ENCODE measurements at regions not wholly inside any gene's neighbourhood (a gene's known extent, or its start where the extent isn't known, plus 50 kb on each side); places are given as distances from the start of the nearest gene placed in this dataset.

DNA sequence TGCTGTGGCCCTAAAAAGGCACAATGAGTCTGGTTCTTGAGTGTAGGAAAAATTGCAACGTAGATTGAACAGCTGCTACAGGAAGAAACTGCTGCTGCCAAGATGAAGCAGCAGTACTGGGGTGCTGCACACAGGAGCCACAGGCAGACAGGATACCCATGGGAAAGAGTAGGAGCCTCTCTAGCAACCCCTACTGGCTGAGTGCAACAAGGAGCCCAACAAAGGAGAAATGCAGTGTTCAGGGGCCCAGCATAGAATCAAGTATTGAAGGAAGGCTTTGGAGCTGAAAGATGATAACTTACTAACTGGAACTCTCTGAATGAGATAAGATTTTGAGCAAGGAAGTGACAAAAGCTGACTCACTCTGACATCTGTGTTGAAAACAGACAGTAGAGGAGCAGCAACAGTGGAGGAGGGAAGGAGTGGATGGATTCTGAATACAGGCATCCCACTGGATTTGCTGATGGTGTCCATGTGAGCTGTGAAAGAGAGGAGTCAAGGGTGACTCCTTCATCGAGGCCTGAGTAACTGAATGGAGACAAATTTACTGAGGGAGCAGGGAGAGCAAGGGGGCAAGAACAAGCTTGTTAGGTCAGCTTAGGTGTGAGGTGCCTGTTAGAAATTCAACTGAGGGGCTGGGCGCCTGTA lies 534.7 kb upstream of the JARID2 start:
- peak overlapping the region; percentile 26 for H3K4me2 ChIP-seq (ENCODE audit: unreplicated experiment)
- TF ChIP-seq EZH2phosphoT487 (IDR thresholded peaks at IDR 0.05; ENCODE audit: insufficient read depth, low read depth): no peak
- no peak for TF ChIP-seq EZH2 (IDR thresholded peaks at IDR 0.05; ENCODE audit: insufficient read depth, poor library complexity, severe bottlenecking)
- H3K4me1 ChIP-seq (ENCODE audit: insufficient read depth): peaks cover 57% of the 10 kb centered on the region
- H3K27me3 ChIP-seq (replicated peaks; ENCODE audit: insufficient read depth): no peaks in the 10 kb centered on the region
- H2AFZ ChIP-seq: 0 out of 2 replicates have a peak overlapping the region, but pooled peaks have one; percentile 1
- peaks cover 53% of the 10 kb centered on the region for H3F3A ChIP-seq (ENCODE audit: insufficient read depth)
- no peaks in the 10 kb centered on the region for H4K20me1 ChIP-seq (ENCODE audit: insufficient read depth)
- H3K9me3 ChIP-seq (ENCODE audit: low read depth): no peaks in the 10 kb centered on the region
- 21 to 29% methylated on average over 3 of the region's 3 CpGs for WGBS, 2 experiments (ENCODE audit: low coverage in 1 of 2, low lambda C conversion rate in 2 of 2, missing lambda C conversion rate in 2 of 2)
- H3K4me3 ChIP-seq: no peak overlapping the region
- in situ Hi-C loops (cut with MboI): no loop called here
- peak overlapping the region; percentile 99 for H3K27ac ChIP-seq
- peak overlapping the region; percentile 84 for H3K9ac ChIP-seq
- no peaks in the 10 kb centered on the region for H3K9me2 ChIP-seq (ENCODE audit: insufficient read depth)
- no peaks in the 10 kb centered on the region for H3K36me3 ChIP-seq (ENCODE audit: low read depth)
- DNase-seq: peak; percentile 91
- no peaks in the 10 kb centered on the region for H3K79me2 ChIP-seq (ENCODE audit: insufficient read depth)

DNA sequence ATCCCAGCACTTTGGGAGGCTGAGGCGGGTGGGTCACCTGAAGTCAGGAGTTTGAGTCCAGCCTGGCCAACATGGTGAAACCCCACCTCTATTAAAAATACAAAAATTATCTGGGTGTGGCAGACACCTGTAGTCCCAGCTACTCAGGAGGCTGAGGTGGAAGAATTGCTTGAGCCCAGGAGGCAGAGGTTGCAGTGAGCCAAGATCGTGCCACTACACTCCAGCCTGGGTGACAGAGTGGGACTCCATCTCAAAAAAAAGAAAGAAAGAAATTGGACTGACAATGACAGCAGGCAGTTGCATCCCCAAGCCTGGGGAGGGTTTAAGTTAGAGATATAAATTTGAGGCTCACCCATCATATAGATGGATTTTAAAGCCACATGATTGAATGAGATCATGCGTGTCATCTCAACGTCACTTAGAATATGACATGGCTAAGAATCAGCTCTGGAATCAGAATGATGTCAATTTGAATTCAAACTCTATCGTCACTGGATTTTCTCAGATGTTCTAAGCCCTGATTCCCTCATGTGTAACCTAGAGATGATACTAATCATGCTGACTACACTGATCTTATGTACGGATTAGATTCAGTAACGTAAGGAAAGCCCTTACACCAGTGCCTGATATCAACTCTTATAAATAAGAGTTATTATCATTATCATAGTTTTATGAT lies 534.0 kb upstream of the JARID2 start:
- Histone ChIP-seq H3K79me2 (ENCODE audit: insufficient read depth) (no peaks in the 10 kb centered on the region), H3K9me2 (ENCODE audit: insufficient read depth) (no peaks in the 10 kb centered on the region), H3K4me3 (no peak overlapping the region), H3K9ac (peak overlapping the region; percentile 84), H3K4me2 (ENCODE audit: unreplicated experiment) (peak overlapping the region; percentile 63), H3K27me3 (replicated peaks; ENCODE audit: insufficient read depth) (no peaks in the 10 kb centered on the region), H2AFZ (no peak overlapping the region), H4K20me1 (ENCODE audit: insufficient read depth) (no peaks in the 10 kb centered on the region), H3K9me3 (ENCODE audit: low read depth) (no peaks in the 10 kb centered on the region), H3K36me3 (ENCODE audit: low read depth) (no peaks in the 10 kb centered on the region), H3K4me1 (ENCODE audit: insufficient read depth) (peaks cover 54% of the 10 kb centered on the region), H3F3A (ENCODE audit: insufficient read depth) (peaks cover 51% of the 10 kb centered on the region), H3K27ac (peak overlapping the region; percentile 99)
- WGBS, 2 experiments (ENCODE audit: low coverage in 1 of 2, low lambda C conversion rate in 2 of 2, missing lambda C conversion rate in 2 of 2): 76% methylated on average over 7 of the region's 7 CpGs
- TF ChIP-seq EZH2phosphoT487 (IDR thresholded peaks at IDR 0.05; ENCODE audit: insufficient read depth, low read depth) (no peak), EZH2 (IDR thresholded peaks at IDR 0.05; ENCODE audit: insufficient read depth, poor library complexity, severe bottlenecking) (no peak)
- no peak for DNase-seq
- in situ Hi-C loops (cut with MboI): no loop called here

DNA sequence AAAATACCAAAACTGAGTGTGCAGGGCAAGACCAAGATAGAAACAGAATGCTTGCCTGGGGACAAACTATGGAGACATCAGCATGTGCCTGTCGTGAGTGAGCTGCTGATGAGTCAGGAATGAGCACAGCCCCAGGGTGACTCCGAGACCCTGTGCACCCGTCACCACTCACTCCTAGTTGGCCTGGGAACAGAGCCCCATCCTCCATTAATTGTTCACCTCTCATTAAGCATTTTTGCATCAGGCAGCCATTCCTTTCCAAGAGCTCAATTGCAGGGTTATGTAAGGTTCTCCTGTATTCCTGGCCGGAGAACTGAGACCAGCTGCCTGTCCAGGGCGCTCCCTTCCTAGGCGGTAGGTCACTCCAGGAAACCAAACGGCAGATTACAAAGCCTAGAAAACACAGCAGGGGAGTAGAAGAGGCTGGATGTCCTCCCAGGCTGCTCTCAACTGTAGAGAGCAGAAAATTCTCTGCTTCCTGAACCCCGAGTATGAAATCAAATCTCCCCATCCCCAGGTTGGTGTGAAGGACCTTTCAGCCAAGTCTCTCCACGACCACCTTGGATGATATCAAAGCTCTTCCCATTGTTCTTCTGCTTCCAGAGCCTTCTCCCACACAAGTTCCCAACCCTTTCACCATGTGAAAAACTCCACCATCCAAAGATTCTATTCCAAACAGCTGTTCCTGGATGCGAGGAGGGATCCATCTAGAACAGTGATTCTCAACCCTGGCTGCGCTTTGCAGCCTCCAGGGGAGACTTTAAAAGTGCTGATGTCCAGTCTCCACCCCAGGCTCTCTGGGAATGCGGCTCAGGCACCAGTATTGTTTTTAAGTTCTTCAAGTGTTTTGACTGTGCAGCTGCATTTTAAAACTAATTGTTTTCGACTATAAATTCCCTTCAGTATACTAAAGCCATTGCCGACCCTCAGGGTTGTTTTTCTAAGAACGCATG lies 532.6 kb upstream of the JARID2 start:
- H3K9me3 ChIP-seq (ENCODE audit: low read depth): no peaks in the 10 kb centered on the region
- no peaks in the 10 kb centered on the region for H3K27me3 ChIP-seq (replicated peaks; ENCODE audit: insufficient read depth)
- no peaks in the 10 kb centered on the region for H3K9me2 ChIP-seq (ENCODE audit: insufficient read depth)
- H3F3A ChIP-seq (ENCODE audit: insufficient read depth): peaks cover 37% of the 10 kb centered on the region
- H3K9ac ChIP-seq: peak overlapping the region; percentile 84
- peak; percentile 97 for DNase-seq
- H2AFZ ChIP-seq: peak overlapping the region; percentile 49
- H3K4me1 ChIP-seq (ENCODE audit: insufficient read depth): peaks cover 39% of the 10 kb centered on the region
- H3K4me3 ChIP-seq: peak overlapping the region; percentile 30
- TF ChIP-seq EZH2 (IDR thresholded peaks at IDR 0.05; ENCODE audit: insufficient read depth, poor library complexity, severe bottlenecking): no peak
- TF ChIP-seq EZH2phosphoT487 (IDR thresholded peaks at IDR 0.05; ENCODE audit: insufficient read depth, low read depth): no peak
- 19 to 20% methylated on average over 15 of the region's 15 CpGs for WGBS, 2 experiments (ENCODE audit: low coverage in 1 of 2, low lambda C conversion rate in 2 of 2, missing lambda C conversion rate in 2 of 2)
- in situ Hi-C loops (cut with MboI): no loop called here
- peak overlapping the region; percentile 63 for H3K4me2 ChIP-seq (ENCODE audit: unreplicated experiment)
- H4K20me1 ChIP-seq (ENCODE audit: insufficient read depth): no peaks in the 10 kb centered on the region
- no peaks in the 10 kb centered on the region for H3K36me3 ChIP-seq (ENCODE audit: low read depth)
- H3K79me2 ChIP-seq (ENCODE audit: insufficient read depth): no peaks in the 10 kb centered on the region
- H3K27ac ChIP-seq: peak overlapping the region; percentile 99

DNA sequence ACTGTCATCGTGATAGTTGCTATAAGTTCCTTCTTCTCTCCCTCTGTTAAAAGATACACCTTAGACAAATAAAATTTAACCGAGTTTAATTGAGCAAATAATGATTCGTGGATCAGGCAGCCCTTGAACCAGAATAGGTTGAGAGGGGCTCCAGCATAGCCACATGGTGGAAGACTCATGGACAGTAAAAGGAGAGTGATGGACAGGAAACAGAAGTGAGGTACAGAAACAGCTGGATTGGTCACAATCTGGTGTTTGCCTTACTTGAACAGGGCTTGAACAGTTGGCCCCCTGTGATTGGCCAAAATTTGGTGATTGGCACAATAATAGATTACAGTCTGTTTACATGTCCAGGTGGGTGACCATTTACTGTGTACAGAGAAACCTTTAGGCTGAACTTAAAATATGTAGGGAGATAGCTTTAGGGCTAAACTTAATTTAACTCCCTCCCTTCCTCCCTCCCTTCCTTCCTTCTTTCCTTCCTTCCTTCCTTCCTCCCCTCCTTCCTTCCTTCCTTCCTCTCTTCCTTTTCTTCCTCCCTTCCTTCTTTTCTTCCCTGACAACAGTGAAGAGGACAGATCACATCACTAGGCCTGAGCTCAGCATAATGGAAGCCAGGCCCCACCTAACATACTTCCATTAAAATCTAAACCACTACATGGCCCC lies 531.8 kb upstream of the JARID2 start:
- WGBS, 2 experiments (ENCODE audit: low coverage in 1 of 2, low lambda C conversion rate in 2 of 2, missing lambda C conversion rate in 2 of 2): 63 to 70% methylated on average over 3 of the region's 3 CpGs
- no peaks in the 10 kb centered on the region for H3K9me2 ChIP-seq (ENCODE audit: insufficient read depth)
- in situ Hi-C loops (cut with MboI): no loop called here
- H3K27ac ChIP-seq: peak overlapping the region; percentile 99
- H3K9ac ChIP-seq: peak overlapping the region; percentile 84
- TF ChIP-seq EZH2phosphoT487 (IDR thresholded peaks at IDR 0.05; ENCODE audit: insufficient read depth, low read depth): no peak
- no peak for TF ChIP-seq EZH2 (IDR thresholded peaks at IDR 0.05; ENCODE audit: insufficient read depth, poor library complexity, severe bottlenecking)
- DNase-seq: no peak
- H3K4me2 ChIP-seq (ENCODE audit: unreplicated experiment): peak overlapping the region; percentile 51
- no peak overlapping the region for H3K4me3 ChIP-seq
- no peaks in the 10 kb centered on the region for H3K27me3 ChIP-seq (replicated peaks; ENCODE audit: insufficient read depth)
- H4K20me1 ChIP-seq (ENCODE audit: insufficient read depth): no peaks in the 10 kb centered on the region
- peak overlapping the region; percentile 49; the same call in 1 of the 2 replicates for H2AFZ ChIP-seq
- no peaks in the 10 kb centered on the region for H3K9me3 ChIP-seq (ENCODE audit: low read depth)
- peaks cover 37% of the 10 kb centered on the region for H3F3A ChIP-seq (ENCODE audit: insufficient read depth)
- H3K79me2 ChIP-seq (ENCODE audit: insufficient read depth): no peaks in the 10 kb centered on the region
- H3K4me1 ChIP-seq (ENCODE audit: insufficient read depth): peaks cover 38% of the 10 kb centered on the region
- no peaks in the 10 kb centered on the region for H3K36me3 ChIP-seq (ENCODE audit: low read depth)

Measured in GM23248 (cell line).